GM19395 (cell line): ENCODE measurements at regions not wholly inside any gene's neighbourhood (a gene's known extent, or its start where the extent isn't known, plus 50 kb on each side); places are given as distances from the start of the nearest gene placed in this dataset.

Source experiments
- ATAC-seq: cut with Tn5 transposase; IDR thresholded peaks from one replicate; pipeline ENCODE4 v1.9.1; 2021; ENCODE audit warnings: mild to moderate bottlenecking, moderate library complexity; ENCODE audit not compliant: unreplicated experiment

DNA sequence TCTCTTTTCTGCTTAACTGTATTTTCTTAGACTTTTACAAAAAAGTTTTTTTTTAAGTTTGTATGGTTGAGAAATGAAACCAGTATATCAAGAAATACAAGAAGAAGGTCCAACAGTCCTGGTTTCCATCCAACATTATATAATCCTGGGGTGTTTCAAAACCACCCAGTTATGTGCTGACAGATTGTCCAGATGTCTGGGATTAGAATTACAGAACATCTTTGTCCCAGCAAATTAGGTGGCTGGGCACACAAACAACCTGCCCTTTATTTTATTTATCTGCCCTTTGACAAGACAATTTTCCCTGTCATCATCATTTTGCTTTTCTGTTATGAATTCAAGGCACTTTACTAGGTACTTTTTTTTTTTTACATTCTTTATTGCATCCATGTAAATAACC, 622.1 kb downstream of the PLPP3 start:
- no peak for ATAC-seq

DNA sequence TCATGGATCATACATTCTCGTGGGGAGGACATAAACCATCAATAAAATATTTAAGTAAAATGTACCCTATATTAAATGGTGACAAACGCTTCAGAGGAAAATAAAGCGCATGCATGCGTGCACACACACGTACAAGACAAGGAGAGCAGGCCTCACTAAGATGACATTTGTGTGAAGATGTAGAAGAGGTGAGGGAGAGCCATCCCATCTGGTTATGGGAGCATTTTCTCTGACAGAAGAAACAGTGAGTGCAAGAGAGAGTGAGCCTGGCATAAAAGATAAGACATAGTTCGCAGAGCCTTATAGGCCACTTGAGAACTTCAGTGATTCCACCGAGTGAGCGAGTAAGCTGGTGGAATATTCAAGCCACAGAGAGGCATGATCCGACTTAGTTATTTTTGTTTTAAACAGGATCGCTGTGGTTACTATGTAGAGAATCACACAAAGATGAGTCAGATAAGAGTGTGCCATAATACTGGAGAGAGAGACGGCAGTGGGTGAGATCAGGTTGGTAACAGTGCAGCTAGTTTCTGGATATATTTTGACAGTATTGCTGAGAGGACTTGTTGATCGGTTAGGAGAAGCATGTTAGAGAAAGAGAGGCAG, 624.2 kb downstream of the PLPP3 start:
- no peak for ATAC-seq

DNA sequence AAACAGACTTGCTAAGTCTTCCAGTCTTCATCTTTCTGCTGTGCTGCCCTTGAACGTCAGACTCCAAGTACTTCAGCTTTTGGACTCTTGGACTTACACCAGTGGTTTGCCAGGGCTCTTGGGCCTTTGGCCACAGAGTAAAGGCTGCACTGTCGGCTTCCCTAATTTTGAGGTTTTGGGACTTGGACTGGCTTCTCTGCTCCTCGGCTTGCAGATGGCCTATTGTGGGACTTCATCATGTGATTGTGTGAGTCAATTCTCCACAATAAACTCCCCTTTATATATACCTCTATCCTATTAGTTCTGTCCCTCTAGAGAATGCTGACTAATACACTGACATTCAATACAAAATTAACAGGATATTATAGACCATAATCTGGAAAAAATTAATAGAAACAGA, 628.1 kb downstream of the PLPP3 start:
- ATAC-seq, result no peak

DNA sequence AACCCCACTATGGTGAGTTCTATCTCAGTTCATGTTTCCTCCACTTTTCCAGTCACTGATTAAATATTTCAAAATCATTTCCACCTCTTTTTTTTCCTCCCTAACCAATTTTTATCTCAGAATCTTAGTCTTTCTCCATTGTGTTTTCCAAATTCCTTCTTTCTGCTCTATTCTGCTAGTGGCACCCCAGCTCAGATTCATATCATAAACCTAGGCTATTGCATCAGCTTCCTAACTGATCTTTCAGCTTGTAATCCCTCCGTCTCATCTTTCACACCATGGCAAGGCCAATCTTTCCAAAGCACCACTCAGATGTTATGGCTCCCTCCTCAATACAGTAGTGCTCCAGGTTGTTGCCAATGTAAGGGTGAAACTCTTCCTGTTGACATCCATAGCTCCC, 631.9 kb downstream of the PLPP3 start:
- no peak for ATAC-seq

DNA sequence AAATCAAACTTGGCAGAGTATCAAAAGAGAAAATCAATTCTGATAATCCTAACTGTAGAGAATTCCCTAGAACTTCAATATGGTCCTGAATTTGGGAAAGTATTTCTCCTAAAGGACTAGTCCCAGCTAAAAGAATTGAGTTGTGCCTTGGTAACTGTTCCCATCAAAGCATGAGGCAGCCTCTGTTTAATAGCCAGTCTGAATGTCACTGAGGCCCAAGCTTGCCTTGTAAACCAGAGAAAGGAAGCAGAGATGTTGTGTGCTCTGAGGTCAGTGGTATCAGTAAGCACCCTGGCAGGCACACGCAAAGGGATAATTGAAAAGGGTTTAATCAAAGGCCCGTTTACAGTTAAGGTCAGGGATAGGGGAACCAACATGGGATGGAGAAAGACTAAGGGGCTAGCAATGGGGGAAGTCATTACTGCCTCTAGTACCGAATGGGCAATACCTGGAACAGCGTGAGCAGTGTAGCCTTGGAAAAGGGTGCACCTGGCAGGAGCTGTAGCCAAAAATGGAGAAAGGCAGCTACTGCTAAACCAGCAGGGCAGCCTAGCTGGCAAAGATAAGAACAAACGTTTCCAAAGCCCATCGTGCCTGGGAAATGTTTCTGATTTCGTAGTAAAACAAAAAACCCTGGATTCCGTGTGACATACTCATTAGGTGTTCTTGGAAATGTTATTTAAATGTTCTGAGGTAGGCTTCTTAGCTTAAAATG, 635.5 kb downstream of the PLPP3 start:
- no peak for ATAC-seq

DNA sequence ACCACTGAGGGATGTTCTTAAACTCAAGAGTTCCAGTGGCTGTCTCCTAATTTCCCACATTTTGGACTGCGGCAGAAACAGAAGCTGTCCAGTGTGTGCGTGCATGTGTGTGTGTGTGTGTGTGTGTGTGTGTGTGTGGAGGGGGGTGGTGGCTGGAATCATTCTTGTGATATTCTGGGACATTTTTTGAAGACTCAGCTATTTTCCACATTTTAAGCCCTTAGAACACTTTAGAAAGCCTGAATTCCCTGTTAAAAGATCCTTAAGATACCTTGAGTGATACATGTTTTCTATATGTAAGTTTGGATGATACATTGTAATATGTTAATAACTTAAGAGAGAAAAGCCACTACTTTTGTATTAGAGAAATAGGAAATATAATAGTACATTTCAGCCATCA, 636.4 kb downstream of the PLPP3 start:
- ATAC-seq, result no peak

DNA sequence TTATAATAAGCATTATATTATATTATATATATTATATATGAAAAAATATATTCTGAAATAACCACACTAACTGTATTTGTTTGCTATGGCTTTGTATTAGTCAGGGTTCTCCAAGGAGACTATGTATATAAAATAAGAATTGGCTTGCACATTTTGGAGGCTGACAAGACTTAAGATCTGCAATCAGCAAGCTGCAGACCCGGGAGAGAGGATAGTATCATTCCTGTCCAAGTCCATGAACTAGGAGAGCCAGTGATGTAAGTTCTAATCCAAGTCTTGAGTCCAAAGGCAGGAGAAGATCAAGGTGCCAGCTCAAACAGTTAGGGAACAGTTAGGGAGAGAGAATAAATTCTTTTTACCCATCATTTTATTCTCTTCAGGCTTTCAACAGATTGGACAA, 639.5 kb downstream of the PLPP3 start:
- no peak for ATAC-seq

DNA sequence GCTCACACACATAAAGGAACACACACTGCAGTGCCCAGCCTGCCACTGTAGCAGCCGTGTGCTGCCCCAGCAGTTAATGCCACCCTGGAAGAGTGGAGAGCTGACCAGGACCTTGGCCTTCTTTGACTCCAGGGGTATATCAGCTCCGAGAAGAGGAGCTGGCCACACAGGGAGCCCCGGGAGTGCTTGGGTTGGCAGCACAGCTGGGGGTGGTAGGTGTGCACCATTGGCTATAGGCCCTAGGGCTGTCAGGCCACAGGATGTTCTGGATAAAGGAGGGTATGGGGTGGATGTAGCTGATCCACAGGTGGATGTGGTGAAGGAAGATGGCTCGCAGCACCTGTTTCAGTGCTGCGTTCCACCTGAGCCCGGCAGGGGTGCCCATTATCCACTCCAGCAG, 640.5 kb downstream of the PLPP3 start:
- ATAC-seq, result no peak

DNA sequence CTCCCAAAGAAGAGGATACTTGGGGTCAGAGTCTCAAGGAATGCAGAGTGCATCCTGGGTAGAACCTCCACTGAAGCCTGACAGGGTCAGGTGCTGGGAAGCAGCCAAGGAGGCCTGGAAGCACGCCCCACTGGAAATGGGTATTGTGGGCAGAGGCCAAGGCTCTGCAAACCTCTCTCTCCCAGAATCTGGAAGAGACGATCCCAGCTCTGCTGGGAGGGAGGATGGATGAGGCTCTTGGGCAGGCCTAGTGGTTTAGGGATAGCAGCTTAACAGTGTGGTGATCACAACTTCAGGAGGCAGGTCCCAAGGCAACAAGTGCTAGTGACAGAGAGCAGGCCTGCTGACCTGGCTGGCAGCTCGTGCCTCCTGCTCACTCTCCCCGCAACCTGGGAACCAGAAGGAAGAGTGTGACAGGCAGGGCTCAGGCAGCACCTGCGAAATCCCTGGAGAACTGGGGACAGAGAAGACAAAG, 641.0 kb downstream of the PLPP3 start:
- no peak for ATAC-seq

DNA sequence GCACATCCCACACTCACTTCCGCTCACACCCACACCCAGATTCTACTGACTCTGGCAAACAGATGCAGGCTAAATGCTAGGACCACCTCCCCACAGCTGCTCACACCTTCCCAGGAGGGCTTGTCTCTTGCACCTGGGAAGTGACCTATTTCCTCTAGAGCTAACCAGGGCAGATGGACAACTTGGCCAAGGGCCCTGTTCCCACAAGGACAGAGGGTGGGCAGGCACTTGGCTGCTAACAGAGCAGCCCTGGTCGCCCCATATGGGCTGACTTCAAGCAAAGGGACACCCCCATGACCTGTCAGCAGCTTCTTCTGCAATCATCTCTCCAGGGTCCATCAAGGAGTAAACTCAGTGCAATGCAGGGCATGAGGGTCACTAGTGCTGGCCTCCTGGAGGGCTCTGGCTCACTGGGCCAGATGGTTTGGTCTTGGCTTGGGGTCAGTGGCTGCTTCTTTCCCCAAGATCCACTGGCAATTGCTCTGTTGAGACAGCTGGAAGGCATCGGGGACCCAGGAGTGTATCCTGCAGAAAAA, 641.5 kb downstream of the PLPP3 start:
- no peak for ATAC-seq

DNA sequence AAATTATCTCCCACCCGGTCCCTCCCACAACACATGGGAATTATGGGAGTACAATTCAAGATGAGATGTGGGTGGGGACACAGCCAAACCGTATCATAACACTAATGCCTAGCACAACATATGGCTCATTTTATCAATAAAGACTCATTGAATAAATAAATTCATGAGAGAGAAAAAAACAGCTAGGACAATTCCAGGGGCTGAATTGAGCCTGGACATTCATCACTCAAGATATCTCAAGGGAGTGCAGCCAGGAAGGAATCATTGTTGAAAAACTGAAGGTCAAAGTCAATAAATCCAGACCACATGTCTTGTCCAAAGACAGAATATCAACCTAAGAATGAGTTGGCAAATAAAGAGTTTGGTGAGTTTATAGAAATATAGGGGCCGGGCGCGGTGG, 644.1 kb downstream of the PLPP3 start:
- no peak for ATAC-seq

DNA sequence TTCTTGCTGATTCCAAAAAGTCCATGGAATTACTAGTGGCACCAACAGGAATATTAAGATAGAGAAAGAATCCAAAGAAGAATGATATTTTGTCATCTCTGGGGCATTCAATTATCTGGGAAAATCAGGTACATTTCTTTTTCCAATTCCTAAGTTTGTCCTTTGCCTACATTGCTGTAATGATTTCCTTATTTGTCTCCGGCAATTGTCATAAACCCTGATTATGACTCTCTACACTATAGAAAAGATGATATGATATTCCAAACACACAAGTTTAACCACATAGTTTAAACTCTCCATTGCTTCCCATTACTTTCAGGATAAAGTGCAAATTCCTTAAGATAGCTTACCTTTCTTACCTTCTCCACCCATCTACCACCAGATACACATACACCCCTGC, 647.0 kb downstream of the PLPP3 start:
- ATAC-seq, result no peak

DNA sequence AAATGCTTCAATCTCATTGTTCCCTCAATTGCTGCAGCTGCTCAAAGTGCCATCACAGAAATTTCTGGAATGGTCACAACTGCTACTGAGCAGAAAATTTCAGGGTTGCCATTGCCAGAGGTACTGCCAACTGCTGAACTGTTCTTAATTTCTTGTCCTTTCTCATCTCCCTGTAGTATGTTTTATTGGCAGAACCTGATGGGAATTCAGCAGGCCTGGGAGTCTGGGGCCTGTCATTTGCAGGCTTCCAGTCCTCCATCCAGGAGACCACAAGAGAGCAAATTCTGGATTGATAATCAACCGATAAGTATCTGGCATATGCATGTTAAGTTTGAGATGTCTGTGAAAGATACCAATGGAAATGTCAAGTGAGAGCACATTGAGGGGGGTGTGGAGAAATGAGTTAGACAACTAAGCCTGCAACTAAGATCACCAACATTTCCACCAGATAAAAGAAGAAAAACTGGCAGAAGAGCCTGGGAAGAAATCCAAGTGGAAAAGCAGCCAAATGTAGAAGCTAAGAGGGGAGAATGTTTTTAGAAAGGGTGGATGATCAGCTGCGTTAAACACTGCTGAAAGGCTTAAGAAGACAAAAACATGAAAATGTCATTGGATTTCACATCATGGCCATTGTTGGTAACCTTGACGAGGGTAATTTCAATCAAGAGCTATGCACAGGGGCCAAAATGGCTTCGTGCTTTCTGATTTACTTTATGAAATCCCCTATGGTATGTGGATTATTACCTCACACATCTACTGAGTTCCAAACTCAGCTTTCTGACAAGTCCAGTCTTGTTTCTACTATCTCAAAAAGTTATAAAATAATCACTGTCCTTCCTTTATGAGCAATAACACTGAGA, 648.1 kb downstream of the PLPP3 start:
- no peak for ATAC-seq

DNA sequence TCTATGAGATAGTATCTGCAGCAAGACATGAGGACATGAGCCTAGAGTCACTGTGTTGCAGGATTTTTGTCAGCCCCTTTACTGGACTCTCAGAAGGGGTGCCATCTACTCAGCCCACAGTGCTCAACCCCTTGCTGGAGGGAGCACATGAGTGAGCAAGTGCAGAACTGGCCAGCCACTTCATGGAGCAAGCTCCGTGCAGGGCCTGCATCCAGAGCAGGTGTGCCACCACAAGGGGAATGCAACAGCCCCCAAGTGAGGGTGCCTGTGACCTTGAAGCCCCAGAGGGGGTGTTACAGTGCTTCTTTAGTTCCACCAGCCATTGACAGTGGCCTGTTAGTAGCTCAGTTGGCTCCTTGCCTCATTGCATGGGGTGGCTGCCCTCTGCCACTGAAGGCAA, 649.7 kb downstream of the PLPP3 start:
- ATAC-seq, result no peak

DNA sequence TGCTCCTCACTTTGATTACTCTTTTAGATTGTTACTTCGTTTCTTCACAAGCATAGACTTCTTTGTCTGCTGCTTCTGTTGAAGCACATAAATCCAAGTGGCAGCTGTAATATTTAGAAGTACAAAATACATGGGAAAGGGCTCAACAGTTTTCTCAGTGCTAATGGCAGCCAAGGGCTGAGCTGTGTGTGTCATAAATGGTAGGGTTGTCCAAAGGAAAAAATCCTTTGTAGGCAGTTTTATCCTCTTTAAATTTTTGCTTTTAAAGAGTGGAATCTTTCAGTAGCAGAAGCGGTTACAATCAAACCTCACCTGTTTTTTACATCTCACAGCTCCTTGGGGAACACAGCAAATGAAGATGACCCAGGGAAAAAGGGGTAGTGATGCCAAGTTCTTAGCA, 650.8 kb downstream of the PLPP3 start:
- ATAC-seq, result no peak

DNA sequence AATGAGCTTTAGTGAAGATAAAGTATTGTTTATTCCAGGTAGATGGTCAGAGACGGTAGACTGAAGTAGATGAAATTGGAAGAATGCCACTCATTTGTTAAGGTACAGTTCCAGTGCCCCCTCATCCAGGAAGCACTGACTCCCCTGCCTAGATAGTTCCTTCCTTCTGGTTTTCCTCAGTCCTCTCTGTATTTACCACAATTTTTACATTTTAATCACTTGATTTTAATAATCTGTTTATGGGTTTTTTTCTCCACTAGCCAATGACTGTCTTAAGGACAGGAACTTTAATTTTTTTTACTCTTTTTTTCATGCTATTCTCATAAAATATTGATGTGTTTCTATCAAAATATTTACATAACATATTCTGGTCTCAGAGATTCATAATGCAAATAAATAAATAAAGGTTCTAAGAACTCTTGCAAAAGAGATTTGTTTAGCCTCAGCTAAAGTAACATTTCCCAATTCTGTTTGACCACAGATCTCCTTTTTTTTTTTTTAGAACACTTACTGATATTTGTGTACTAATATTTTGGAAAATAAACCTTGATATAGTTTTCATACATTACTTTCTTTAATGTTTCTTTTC, 651.6 kb downstream of the PLPP3 start:
- ATAC-seq, result no peak

DNA sequence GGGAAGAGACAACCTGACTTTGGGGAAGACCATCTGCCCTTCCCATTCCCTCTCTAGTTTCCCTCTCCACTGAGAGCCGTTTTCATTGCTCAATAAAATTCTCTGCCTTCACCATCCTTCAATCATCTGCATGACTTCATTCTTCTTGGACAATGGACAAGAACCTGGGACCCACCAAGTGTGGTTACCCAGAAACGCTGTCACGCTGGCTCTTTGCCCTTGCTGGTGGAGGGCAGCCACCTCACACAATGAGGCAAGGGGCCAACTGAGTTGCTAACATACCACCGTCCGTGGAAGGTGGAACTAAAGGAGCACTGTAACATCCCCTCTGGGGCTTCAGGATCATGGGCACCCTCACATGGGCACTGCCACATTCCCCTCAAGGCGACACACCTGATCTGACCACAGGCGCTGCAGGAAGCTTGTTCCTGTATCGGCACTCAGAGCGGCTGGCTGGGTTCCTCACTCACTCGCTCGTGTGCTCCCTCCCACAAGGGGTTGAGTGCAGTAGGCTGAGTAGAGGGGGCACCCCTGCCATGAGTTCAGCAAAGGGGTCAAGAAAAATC, 652.4 kb downstream of the PLPP3 start:
- no peak for ATAC-seq

DNA sequence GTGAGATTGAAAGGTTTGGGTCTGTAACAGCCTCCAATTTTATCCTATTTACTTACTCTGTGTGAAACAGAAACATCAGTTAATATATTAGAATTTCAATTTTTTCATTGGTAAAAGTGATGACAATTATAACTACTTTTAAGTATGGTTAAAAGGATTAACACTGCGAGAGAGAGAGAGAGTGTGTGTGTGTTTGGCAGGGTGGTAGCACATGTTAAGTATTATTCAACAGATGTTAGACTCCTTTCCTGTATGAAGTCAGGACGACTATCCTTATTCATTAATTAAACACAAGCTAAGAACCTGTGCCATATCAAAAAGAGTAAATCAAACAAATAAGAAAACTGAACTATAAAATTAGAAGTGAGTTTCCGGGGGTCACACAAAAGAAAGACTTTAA, 662.5 kb downstream of the PLPP3 start:
- ATAC-seq, result no peak

DNA sequence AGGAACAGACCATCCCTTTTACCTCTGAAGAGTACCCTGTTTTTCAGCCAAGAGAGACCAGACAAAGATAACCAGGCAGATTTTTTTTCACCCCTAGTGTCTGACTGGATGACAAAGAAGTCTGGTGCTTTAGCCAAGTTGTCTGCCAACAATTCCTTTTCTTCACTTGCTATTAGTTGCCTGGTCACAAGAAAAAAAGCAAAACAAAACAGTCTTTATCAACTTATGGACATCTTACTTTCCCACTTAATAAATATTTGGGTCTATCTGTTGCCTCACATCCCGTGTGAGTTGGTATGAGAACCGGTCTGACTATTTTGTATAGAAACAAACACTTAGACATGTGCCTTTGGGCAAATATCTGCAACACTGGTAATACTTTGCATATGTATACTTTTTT, 662.9 kb downstream of the PLPP3 start:
- ATAC-seq, result no peak

DNA sequence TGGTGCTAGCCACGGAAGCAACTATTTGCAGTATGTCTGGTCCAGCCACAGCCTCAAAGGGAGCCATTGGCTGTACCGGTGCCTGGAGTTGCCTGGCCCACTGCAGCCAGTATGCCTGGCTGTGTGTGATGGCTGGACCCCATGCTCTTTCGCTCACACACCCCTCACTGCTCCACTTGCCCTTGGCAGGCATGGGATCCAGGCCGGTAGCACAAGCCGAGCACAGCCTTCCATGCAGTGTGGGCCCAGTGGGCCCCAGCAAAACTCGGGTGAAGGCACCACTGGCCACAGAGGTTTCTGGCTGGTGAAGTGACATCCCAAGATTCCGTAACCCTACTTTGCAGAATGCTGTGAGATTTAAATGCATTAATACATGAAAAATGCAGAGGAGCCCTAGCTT, 665.8 kb downstream of the PLPP3 start:
- ATAC-seq, result no peak

DNA sequence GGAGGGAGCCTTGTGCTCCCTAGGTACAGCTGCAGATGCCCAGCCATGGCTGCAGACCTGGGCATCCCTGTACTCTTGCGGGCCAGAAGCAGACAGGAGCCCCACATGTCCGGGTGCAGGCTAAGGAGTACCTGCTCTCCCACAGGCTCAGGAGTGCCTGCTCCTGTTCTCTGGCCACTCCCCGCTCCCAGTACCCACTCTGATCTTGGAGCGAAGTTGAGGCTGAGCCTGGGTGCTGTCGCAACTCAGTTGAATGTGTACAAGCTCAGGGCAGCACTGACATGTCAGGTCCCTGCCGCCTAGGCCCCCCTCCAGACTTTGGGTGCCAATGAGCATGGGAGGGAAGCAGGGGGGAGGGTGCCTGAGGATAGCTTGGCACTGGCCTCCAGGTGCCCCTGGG, 666.9 kb downstream of the PLPP3 start:
- no peak for ATAC-seq
